GM18499 (cell line): ENCODE measurements at regions not wholly inside any gene's neighbourhood (a gene's known extent, or its start where the extent isn't known, plus 50 kb on each side); places are given as distances from the start of the nearest gene placed in this dataset.
"Not testable (repeated sequence)": the region's sequence is repeated elsewhere in the genome, so short reads cannot be mapped to it uniquely, and the experiment has no call there.

Source experiments
- ATAC-seq: cut with Tn5 transposase; IDR thresholded peaks from one replicate; pipeline ENCODE4 v1.9.1; 2021; ENCODE audit warnings: moderate number of reproducible peaks; ENCODE audit not compliant: insufficient read depth, unreplicated experiment

DNA sequence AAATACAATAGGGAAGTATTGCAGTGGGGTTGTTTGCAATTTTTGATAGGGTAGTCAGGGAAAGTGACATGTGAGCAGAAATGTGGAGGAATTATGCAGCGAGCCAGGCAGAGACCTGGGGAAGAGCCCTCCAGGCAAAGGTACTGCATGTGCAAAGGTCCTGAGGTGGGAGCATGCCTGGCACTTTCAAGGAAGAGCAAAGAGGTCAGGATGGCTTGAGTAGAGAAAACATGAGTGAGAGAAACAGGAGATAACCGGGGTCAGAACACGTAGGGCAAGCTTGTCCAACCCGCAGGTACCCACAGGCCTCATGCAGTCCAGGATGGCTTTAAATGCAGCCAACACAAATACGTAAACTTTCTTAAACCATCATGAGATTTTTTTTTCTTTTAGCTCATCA lies 71.0 kb downstream of the COQ2 start:
- ATAC-seq, result no peak

DNA sequence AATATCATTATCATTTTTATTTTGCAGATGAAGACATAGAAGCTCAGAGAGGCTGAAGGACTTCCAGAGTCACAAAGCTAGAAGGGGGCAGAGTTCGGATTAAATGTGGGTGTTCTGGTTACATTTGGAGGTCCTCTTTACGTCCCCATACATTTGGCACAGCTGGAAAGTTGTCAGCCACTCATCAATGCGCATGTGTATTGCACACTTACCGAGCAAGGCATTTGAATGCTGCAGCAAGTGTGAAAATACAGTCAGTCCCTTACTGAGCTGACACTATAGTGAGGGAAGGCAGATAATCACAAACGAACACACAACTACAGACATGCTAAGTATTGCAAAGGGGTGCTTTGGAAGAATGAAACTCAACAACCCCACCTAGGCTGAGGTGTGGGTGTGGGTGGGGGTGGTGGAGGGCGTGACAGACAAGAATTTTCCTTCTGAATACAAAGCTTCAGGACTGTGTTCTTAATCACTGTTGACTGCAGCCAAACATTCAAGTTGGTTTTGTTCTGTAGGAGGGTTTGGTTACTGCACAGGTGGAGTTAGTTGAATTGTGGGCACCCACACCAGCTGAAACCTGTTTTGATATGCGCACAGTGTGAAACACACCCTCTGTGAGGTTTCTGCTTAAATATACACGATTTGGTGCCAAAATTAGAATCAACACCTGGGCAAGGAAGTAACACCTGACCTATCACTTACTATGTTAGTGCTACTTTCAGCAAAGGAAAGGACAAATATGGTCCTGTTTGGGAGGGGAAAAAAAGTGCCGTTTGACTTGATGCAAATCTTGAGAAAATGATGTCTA lies 72.4 kb downstream of the COQ2 start:
- ATAC-seq, result peak; percentile 74

DNA sequence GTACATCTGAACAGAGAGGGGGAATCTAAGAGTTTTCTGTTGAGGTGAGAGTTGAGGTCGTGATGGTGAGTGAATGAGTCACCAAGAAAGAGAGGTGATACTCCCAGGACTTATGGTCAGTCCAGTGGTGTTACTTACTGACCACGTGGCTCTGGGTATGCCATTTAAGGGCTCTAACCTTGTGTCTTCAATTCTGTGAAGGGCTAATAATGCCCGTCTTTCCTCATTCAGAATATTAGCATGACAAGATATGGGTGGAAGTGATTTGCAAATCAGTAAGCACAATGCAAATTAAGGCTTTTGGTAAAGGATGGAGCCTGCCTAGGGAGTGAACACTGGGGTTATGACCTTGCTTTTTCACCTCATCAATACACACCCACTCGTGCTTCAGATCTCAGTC lies 75.2 kb downstream of the COQ2 start:
- ATAC-seq, result no peak

DNA sequence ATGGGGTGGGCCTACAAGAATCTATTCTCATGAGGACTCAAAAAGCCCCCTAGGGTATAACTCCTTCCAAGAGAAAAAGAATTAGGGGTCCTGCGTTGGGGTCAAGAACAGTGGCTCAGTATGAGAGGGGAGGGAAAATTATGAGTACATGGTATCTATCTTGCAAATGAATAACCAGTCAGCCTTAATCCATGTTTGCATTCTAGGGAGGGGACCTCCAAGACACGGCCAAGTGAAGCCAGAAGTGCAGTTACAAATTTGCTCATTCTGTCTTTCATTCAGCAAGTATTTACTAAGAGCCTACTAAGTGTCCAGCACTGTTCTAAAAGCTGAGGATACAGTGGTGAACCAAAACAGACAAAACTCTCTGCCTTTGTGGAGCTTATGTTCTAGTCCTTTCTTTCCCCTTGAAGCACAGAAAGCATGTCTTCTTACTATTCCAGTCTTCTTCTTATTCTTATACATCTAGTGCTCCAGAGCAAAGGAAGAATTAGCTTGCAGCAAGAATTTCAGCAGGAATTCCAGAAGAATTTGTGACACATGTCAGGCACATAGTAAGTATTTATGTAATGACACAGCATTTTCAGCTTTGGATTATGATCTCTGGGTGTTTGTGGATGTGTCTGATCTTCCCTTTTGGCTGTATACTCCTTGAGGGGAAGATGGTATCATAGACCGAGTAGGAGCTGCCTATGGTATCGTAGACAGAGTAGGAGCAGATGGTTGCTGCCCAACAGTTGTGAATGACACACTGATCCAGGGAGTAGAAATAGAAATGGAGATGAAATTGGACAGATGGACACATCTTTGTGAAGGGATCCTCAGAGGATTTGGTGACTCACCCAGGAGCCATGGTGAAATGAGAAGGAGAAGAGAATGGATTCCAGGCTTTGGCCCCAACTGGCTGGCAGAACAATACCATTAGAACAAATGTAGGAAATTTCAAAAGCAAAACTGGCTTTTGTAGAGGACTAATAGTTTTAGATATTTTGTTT lies 75.9 kb downstream of the COQ2 start:
- ATAC-seq, result no peak

- no peak for ATAC-seq
These were observed 77.0 kb downstream of the COQ2 start for GRCh38 chr4:83207497-83208101.

GRCh38 chr4:83205760-83206159 lies 78.8 kb downstream of the COQ2 start:
- no peak for ATAC-seq

DNA sequence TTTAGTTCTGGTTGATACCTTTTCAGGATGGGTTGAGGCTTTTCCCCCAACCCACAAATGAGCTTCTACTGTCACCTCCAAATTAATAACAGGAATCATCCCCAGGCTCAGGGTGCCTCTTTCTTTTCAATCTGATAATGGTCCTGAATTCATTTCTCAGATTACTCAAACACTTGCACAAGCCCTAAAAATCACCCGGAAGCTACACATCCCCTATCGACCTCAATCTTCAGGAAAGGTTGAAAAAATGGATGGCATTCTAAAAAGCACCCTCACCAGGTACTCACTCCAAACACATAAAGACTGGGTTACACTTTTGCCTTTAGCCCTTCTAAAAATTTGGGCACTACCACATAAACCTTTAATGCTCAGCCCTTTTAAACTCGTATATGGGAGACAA lies 79.9 kb downstream of the COQ2 start:
- no peak for ATAC-seq

GRCh38 chr4:83201761-83202160 lies 82.8 kb downstream of the COQ2 start:
- ATAC-seq, result no peak

- ATAC-seq, result no peak
These were observed 83.2 kb upstream of the PLAC8 start for GRCh38 chr4:83197555-83198235.

DNA sequence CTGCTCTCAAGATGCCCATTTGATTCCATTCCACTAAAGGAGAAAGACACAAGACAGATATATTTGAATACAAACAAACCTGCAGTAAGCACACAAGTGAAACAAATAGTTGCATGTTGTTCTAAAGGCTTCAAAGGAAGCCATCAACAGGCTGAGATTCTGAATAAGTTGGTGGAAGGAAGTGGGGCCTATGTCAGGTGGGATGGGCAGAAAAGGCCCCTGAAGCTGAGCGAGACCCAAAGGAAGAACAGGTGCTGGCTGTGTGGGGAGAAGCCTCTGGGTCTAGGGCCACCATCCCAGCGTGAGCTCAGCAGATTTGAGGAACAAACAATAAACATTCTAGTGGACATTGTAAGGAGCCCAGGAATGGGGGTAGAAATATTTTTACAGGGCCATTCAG lies 82.4 kb upstream of the PLAC8 start:
- no peak for ATAC-seq

DNA sequence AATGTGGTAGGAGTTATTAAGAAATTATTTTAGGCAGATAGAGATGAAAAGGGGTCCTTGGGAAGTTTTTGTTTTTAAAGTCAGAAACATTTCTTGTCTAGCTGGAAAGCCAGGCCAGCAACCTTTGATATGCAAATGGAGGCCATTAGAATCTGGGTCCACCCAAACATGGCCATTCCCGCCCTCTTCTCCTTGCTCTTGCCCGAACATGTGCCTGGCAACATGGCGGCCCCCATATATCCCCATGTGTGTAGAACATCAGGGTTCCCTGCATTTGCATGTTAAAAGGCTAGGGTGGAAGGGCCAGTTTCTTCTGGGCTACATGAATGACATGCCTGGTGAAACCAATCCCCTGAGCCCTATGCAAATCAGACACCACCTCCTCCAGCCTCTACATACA lies 80.7 kb upstream of the PLAC8 start:
- ATAC-seq, result no peak

DNA sequence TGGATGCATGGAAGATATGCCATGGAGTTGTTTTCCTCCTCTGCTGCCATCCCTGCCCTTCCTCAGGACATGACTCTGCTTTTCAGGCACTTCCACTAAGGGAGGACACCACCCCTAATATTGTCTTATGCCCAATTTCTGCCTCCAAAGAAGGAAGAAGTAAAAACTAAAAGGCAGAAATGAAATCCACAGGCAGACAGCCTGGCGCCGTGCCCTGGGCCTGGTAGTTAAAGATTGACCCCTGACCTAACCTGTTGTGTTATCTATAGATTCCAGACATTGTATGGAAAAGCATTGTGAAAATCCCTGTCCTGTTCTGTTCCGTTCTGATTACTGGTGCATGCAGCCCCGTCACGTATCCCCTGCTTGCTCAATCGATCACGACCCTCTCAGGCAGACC lies 80.1 kb upstream of the PLAC8 start:
- not testable (repeated sequence) for ATAC-seq

- ATAC-seq, result no peak
These were observed 78.1 kb upstream of the PLAC8 start for GRCh38 chr4:83192634-83193033.

GRCh38 chr4:83191026-83191425 lies 76.5 kb upstream of the PLAC8 start:
- ATAC-seq, result no peak

DNA sequence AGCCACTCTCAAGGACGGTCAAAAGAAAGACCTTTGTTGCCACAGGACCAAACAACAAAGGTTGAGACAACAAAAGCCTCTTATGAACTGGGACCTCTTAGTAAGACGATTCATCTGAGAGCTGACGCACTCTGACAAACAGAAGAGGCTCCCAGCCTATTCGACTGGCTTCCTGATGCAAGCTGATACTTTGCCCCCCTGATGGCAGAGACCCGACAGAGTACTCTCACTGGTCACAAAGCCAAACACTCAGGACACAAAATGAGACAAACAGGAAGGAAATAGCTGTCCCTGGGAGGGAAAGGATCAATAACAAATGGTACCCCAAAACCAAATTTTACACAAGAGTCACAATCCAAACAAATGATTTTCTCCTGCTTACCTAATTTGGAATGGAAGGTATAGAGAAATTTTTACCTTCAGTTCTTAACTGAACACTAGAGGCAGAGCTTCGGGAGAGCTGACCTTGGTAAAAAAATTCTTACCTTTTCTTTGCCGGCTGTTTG lies 75.2 kb upstream of the PLAC8 start:
- ATAC-seq, result no peak

DNA sequence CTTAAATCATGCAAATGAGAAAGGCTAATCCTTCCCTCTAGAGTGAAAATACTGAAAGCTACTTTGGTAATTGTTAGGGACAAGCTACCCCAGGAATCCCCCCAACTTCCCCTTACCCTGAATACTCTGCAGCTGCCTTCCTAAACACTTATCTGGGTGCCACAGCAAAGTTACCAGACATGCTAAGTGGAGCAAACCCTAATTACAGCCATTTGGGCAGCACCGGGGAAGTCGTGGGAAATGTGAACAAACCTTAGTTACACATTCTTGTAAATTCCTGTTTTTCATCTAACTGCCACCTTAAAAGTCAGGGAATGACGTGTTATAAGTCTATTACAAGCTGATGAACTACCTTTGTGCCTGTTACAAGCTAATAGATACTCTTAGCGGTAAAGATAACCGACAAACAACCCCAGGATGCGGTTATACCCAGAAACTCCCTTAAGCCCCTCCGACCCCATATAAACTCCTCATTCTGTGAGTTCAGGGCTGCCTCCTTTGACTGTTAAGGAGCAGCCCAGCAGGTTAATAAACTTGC lies 66.0 kb upstream of the PLAC8 start:
- no peak for ATAC-seq

GRCh38 chr4:83179205-83179604 lies 64.7 kb upstream of the PLAC8 start:
- ATAC-seq, result no peak

DNA sequence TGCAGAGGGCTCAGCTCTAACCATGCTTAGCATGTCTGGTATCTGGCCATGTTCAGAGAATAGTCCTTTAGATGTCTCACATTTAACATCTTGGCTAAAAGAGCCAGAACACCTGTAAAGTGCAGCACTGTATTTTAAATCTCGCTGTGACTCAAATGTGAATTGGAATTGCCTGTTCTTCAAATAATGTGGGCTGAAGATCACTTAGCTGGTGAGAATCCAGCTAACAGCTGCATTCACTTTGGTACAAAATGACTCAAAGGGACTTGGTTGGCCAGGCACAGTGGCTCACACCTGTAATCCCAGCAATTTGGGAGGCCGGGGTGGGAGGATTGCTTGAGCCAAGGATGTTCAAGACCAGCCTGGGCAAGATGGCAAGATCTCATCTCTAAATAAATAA lies 63.5 kb upstream of the PLAC8 start:
- no peak for ATAC-seq

GRCh38 chr4:83177182-83177581 lies 62.7 kb upstream of the PLAC8 start:
- ATAC-seq, result no peak

DNA sequence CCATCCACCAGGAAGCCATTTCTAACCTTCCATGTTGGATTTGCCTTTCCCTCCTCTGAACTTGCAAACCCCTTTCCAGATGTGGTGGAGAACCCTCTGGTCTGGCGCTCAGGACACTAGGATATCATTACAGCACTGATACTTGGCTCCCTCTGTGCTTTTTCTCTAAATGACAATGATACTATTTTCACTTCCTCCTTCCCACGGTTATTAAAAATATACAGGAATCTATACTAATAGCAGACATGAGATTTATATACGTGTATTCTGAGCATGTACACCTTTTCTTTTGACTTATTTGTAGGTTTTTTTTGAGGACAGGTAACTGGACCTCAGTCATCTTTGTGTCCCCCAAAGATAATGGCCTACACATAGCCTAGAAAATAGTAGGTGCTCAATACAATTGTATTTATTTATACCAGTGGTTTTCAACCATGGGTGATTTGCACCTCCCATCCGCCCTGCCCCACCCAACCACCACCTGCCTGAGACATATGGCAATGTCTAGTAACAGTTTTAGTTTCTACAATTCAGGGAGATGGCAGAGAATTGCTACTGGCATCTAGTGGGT lies 60.4 kb upstream of the PLAC8 start:
- peak; percentile 60 for ATAC-seq
